ENCODE measurements at regions not wholly inside any gene's neighbourhood (a gene's known extent, or its start where the extent isn't known, plus 50 kb on each side); places are given as distances from the start of the nearest gene placed in this dataset.
"Not testable (repeated sequence)": the region's sequence is repeated elsewhere in the genome, so short reads cannot be mapped to it uniquely, and the experiment has no call there.

- no peak for DNase-seq
Observed at GRCh38 chr21:41585199-41585994, 77.4 kb upstream of the TMPRSS2 start.

GRCh38 chr21:41584603-41585176, 76.7 kb upstream of the TMPRSS2 start:
- DNase-seq: no peak

- DNase-seq: no peak
Observed at GRCh38 chr21:41583274-41583790, 75.4 kb upstream of the TMPRSS2 start.

GRCh38 chr21:41582866-41583265, 74.9 kb upstream of the TMPRSS2 start:
- DNase-seq: no peak

- no peak for DNase-seq
Observed at GRCh38 chr21:41582298-41582840, 74.4 kb upstream of the TMPRSS2 start.

- no peak for DNase-seq
Observed at GRCh38 chr21:41581592-41582228, 73.8 kb upstream of the TMPRSS2 start.

GRCh38 chr21:41580758-41581554, 73.0 kb upstream of the TMPRSS2 start:
- DNase-seq: no peak

GRCh38 chr21:41579692-41580091, 71.7 kb upstream of the TMPRSS2 start:
- DNase-seq: no peak

- DNase-seq: no peak
Observed at GRCh38 chr21:41578716-41579115, 70.8 kb upstream of the TMPRSS2 start.

- DNase-seq: no peak
Observed at GRCh38 chr21:41578083-41578482, 70.1 kb upstream of the TMPRSS2 start.

GRCh38 chr21:41576013-41576615, 68.2 kb upstream of the TMPRSS2 start:
- no peak for DNase-seq

- no peak for DNase-seq
Observed at GRCh38 chr21:41573902-41574690, 66.1 kb upstream of the TMPRSS2 start.

- no peak for DNase-seq
Observed at GRCh38 chr21:41571938-41572510, 64.1 kb upstream of the TMPRSS2 start.

- DNase-seq: no peak
Observed at GRCh38 chr21:41570791-41571355, 62.9 kb upstream of the TMPRSS2 start.

- no peak for DNase-seq
Observed at GRCh38 chr21:41568606-41569385, 60.8 kb upstream of the TMPRSS2 start.

- DNase-seq: no peak
Observed at GRCh38 chr21:41567901-41568510, 60.0 kb upstream of the TMPRSS2 start.

GRCh38 chr21:41567237-41567636, 59.3 kb upstream of the TMPRSS2 start:
- not testable (repeated sequence) for DNase-seq

GRCh38 chr21:41566500-41567014, 58.6 kb upstream of the TMPRSS2 start:
- DNase-seq: no peak

- no peak for DNase-seq
Observed at GRCh38 chr21:41565550-41565949, 57.6 kb upstream of the TMPRSS2 start.

Data from NCI-H1092 treated with DMSO at 0.1 percent for 48 hours (cell line).